ENCODE measurements at regions not wholly inside any gene's neighbourhood (a gene's known extent, or its start where the extent isn't known, plus 50 kb on each side); places are given as distances from the start of the nearest gene placed in this dataset.

DNA sequence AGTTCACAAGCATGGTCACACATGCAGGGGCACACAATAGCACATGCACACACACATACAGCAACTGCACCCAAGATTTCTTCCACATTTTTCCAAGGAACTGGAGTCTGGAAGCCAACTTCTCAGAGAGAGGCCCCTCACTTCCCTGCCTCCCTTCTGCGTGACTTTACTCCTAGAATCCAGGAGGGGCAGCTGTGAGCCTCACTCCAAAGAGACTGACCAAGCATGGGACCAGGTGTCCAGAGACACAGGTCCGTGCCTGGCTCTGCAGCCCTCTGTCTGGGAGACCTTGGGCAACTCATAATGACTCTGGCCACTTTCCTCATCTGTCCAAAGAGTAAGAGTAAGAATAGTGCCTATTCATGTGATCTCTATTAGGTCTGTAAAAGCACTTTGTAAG, 104.7 kb upstream of the TMEM132E start:
- TF ChIP-seq EZH2 (IDR thresholded peaks at IDR 0.05; ENCODE audit: borderline replicate concordance) (no peak), CTCF (IDR thresholded peaks at IDR 0.05; ENCODE audit: poor library complexity) (no peak), EZH2phosphoT487 (IDR thresholded peaks at IDR 0.05; ENCODE audit: low read depth, severe bottlenecking, unreplicated experiment) (no peak)
